ENCODE measurements at regions not wholly inside any gene's neighbourhood (a gene's known extent, or its start where the extent isn't known, plus 50 kb on each side); places are given as distances from the start of the nearest gene placed in this dataset.

DNA sequence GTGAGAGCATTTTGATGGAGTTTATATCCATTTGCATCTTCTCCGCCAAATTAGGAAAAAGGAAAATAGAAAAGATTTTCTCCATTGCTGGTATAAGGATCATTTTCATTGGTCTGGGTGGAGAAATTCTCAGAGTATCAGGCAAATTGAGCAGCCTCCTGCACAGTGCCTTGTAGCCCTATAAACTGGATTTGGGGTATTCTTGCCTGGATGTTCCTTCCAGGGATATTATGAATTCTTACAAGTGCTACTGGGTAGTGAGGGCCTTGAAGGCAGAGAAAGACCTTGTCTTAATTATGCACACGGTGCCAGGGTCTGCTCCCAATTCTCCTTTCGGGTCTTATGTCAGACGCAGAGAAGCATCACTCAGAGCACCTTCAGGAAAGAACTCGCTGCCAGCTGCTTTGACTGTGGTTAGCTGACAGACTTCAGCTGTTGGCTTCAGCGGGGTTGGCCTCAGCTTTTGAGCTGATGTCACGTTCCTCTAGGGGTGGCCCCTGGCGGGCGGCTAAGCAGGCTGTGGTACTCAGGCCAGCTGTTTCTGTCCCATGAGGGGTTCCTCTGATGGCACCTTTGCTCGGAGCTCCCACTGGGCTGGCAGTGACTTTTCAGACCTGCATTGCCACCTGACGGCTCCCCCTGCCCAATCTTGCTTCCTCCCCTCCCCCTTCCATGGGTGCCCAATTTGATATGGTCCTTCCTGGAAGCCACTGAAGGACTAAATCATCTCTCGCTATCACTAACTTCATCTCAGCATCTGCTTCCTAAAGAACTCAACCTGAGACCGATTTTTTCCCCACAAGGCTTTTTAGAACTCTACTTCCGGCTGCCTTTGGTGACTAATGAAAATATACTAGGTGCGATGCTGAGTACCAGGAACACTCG lies 519.5 kb downstream of the BCOR start:
- DNase-seq = no peak

DNA sequence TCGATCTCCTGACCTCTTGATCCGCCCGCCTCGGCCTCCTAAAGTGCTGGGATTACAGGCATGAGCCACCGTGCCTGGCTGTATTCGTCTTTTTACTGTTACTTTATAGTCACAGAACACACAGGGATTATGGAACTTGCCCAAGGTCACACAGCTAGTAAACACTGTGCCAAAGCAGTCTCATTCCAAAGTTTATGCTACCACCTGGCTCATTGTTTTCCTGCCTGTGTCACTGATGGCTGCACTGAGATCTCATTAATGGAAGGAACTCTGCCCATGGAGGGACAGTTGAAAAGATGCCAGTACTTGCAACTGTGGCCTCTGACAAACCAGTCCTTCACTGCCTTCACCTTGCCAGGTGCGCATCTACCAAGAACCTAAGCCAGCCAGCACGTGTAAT lies 517.7 kb downstream of the BCOR start:
- DNase-seq = no peak

DNA sequence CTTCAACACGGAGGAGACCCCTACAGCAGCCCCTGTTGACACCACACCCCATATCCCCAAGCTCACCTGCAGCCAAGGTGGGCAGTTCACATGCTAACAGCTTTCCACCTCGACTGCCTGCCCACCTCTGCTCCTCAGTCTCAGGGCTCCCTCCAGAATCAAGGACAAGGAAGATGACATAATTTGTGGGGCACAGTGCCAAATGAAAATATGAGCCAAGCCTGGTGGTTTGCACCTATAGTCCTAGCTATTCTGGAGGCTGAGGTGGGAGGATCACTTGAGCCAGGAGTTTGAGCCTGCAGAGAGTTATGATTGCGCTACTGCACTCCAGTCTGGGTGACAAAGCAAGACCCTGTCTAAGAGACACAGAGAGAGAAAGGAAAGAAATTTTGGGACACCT lies 516.3 kb downstream of the BCOR start:
- DNase-seq = no peak

DNA sequence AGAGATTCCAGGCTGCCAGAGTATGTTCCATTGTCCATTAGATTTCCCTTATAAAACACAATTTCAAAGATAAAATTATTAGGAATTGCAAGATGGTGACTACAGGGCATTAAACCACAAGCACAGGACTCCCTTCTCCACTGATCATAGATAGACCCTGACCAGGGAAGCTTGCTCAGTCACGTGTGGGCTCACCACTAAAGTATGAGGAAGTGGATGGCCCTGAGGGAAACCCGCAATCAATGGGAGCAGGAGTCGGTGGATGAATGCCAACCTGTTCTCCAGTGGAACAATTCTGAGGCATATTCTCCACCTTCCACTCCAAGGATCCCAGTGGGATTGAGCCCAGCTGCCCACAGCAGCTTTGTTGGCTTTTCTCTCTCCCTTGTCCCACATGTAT lies 515.7 kb downstream of the BCOR start:
- DNase-seq = no peak

DNA sequence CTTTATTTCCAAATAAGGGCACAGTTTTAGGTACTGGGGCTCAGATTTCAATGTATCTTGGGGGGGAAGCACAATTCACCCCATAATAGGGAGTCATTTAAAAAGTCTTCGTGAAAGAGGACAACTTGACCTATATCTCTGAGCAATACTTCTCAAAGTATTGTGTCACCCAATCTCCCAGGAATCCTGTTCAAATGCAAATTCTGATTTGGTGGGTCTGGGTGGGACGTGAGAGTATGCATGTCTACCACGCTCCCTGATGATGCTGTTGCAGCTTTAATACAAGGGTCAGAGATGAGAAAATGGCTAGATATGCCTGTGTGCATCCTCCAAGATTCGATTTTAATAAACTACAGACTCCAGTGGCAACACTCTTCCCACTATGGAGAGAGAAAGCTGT lies 514.8 kb downstream of the BCOR start:
- DNase-seq = no peak

DNA sequence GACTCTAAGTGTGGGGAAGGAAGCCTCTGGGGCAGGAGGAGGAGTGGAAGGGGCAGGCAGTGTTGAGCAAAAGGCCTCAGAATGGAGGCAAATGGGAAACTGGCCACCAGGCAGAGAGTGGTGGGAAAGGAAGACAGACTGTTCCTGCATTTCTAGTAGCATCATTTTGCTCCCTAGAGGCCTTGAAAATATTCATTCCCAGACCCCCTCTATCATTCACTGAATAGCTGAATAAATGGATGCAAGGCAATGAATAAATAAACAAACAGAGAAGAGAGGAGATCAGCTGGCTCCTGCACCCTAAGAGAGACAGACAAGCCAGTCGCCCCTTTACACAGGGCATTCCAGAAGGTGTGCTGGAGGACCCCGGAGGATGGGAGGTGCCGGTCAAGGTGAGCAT lies 511.9 kb downstream of the BCOR start:
- DNase-seq = no peak

DNA sequence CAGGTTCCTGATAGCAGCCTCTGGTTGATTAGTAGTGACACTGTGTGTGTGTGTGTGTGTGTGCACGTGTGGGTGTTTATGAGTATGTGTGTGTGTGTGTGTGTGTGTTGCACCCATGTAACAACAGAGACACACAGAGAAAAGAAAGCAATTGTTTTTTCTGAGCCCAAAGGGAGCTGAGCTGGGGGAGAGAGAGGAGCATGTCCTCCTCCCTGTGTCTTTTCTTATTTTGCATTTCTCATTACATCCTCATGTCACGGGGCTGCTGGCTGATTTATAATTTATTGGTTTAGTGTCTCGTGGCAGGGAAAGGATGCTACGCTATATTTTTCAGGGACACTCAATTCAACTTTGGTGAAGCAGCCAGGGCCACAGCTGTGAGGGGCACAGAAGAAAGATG lies 511.4 kb downstream of the BCOR start:
- no peak for DNase-seq

DNA sequence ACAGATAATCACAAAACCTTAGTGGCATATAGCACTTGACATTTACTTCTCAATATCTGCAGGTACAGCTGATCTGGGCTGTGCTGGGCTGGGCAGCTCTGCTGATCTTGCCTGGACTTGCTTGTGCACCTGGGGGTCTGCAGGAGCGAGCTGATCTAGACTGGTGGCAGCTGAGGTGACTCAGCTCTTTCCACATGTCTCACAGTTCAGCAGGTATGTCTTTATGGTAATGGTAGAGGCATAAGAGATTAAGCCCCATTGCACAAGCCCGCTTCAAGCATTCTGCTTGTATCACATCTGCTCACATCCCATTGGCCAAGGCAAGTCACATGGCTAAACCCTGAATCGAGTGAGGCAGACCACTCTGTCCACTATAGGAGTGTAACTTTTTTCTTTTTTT lies 506.7 kb downstream of the BCOR start:
- DNase-seq = no peak

DNA sequence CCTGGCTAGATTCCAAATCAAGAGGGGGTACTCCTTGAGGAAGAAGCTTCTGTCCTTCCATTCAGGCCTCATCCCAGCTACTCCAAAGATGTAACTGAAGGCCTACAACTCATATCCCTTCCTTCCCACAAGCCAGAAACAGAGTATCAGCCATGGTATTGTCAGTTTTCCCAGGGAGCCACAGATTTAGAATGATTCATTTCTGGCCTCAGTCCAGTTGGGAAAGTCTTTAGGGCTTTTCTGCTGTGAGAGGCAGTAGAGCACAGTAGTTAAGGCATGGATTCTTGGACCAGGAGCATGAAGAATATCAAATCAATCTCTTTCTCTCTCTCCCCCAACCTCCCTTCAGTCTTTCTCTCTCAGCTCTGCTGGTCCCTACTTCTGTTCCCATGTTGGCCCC lies 505.0 kb downstream of the BCOR start:
- DNase-seq = no peak

DNA sequence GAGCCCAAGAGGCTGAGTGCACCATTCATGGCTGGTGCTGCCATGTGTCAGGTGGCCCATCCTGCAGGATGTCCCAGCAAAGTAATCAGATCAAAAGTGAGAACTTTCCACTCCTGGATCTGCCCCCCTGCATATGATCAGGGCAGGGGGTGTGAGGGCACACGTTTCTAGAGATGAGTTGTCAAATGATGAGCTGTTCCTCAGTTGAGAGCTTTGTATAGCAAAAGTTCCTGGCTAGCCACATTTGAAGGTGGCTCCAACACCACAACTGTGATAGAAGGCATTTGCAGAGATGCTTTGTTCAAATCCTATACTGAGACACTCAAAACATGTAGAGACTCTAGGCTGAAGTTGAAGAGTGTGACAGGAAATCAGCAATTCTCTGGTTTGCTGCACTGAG lies 501.8 kb downstream of the BCOR start:
- DNase-seq = no peak

DNA sequence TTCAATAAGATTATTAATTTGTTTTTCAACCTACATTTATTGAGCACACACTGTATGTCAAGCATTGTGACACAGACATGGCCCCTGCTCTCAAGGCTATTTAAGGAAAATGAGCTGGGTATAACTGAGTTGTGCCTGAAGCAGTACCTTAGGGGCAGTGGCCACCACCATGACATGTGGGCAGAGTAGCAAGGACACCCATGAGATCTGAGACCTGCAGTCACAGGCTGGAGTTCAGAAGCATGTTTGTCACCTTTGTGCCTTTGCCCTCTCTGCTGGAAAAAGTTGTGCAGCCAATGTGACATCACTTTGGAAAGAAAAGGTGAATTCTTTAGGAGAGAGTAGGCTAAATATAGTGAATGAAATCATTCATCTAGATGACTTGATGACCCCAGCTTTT lies 501.3 kb downstream of the BCOR start:
- no peak for DNase-seq

DNA sequence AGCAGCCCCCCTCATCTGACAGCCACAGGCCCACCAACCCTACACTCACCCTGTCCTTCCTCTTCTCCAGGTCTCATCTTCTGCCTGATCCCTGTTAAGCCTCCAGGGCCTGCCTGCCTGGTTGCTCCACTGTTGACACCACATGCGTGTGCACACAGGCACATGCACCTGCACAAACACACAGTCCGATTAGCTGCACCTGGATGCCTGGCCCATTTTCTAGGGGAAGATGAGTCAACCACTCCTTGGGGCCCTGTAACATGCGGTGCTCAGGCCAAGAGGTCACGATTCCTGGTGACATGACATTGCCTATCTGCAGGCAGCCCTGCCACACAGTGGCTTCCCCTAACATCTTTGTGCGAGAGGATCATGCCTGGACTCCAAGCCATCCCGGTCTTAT lies 498.4 kb downstream of the BCOR start:
- no peak for DNase-seq

DNA sequence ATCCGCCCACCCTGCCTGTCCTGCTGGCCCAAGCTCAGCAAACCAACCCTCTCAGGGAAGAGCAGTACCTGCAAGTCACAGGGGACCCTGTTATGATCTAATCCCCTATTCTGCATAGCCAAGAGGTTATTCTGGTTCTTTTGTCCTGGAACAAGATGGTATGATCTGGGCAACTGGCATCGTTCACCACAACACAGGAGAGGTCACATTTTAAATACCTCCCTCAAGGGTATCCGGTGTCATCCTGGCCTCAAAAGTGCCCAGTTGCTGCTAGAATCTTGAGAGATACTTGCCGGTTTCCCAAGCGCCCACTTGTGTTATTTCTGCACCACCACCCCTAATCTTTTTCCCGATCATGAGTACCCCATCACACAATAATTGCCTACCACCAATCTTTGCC lies 497.5 kb downstream of the BCOR start:
- DNase-seq = no peak

DNA sequence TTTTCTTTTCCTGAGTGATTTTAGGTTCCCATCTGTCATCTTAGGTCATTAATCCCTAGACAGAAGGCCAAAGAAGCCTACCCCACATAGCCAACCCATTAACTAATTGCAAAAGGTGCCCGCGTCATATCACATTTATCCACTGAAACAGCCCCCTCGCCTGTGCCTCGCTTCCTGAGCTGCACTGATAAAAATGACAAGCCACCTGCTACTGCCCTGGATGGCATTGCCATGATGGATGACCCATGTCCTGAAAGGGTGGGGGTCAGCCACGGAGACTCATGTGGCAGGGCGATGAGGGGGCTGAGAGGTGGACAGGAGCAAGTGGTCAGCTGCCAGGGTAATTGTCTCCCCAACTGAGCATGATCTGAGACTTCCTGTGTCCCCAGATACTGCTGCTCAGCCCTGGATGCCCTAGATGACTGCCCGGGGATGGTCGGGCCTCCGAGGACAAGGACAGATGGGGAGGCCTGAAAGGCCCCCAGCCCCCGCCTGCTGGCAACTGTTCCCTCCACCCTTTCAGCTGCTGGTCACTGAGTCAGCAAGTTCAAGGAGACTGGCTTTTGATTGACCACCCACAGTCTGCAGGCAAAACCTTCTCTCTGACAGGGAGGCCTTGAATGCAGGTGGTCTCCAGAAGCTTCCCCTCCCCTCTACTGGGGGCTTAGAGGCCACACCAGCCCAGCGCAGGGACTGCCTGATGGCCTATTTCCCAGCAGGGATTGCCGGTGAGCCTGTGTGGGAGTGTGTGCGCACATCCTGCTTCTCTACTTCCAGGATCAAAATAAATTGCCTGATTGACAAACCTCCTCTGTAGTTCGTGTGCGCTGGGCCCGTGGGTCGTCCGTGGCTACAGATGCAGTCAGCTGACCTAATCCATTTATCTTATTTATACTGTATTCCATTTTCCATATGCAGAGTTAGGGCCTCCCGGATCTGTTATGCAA lies 496.3 kb downstream of the BCOR start:
- DNase-seq = no peak

DNA sequence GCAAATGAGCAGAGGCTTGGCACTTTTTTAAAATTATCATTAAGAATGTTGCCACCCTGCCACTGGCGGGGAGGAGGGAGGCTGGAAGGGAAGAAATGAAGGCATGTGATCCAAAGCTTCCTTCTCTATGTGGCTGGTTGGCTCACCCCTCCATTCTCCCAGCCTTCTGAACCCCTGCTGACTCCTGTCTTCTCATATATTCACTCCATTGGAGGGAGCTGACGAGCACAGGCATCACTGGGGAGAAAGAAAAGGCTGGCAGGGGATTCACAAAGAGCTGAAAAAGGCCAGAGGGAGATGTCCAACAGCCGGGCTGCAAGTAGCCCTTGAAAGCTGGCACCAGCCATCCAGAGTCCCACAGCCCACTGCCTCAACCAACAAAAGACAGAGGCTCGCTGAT lies 495.6 kb downstream of the BCOR start:
- no peak for DNase-seq

DNA sequence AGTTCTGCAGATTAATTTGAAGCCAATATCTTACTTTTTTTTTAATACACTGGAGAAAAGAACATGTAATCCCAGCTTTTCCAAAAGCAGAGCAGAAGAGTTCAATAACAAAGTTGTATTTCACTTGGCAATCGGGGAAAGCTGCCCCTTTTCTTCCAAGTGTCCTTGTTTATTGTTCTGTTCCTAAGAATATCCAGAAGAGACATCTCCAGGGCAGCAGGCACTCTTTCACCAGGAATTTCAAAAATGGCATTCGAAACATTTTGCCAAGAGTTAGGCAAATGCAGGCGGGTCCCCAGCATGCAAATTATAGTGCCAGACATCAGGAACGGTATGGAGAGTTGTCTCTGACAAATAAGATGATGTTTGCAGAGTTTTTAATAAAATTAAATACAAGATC lies 494.5 kb downstream of the BCOR start:
- no peak for DNase-seq

DNA sequence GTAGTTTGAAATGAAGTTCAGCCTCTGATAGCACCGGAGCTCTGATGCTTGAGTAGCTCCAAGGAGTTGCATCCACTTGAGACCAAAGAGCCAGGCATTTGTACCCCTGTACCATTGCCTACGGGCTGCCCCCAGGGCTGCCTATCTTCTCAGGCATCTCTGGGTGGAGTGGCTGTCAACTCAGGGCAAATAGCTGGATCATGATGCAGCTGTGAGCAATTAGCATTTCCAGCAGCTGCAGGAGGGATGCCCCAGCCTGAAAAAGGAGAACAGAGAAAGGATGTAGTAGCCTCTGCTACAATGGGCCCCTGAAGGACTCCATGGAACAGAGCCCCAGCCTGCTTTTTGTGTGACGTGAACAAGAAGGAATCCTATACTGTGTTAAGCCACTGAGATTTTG lies 492.6 kb downstream of the BCOR start:
- no peak for DNase-seq

DNA sequence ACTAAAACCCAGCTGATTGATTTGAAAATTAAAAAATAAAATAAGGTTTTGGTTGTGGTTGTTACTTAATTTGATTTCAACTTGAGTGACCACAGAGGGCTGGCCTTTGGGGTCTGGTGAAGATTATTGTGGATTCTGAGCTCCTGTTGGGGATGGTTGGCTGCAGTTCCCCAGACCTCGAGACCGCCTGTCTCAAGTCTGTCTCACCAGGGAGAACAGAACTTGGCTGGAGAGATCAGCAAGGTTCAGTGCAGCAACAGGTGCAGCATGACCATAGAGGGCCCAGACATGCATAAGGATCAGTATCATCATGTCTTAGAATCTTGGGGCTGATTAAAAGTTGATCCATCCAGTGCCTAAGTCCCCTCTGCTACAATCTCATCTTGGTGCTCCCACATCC lies 491.9 kb downstream of the BCOR start:
- DNase-seq = no peak

DNA sequence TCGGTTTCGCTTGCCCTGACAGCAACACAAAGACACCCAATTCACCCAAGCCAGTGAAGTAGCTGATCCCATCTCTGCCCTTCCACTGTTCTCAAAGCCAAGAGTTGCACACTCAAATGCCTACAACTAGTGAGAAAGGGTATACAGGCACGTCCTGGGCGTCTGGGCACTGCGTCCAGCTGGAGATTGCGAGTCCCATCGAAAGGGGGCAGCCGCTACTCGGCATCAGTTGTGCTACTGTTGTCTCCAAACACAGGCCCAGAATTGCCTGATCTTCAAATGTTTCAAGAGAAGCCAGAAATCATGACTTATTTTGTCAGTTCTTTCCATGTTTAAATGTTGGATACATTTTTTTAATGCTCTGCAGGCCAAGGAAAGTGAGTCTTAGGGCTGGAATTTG lies 487.8 kb downstream of the BCOR start:
- no peak for DNase-seq

DNA sequence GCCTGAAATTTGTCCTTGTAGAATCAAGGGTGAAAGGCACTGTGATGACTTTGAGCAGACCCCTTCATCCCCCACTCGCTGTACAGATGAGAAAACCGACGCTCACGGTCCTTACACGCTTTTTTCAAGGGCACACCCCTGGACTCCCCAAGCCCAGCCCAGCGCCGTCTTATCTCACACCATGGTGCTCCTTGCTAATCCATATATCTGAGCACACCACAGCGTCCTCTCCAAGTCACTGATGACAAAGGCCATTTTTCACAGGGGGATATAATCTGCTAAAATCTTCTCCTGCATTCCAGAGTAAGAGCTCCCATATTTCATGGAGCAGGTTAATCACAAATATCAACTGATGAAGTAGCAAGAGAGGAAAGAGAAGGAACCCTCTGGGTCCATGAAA lies 486.3 kb downstream of the BCOR start:
- DNase-seq = no peak

DNA sequence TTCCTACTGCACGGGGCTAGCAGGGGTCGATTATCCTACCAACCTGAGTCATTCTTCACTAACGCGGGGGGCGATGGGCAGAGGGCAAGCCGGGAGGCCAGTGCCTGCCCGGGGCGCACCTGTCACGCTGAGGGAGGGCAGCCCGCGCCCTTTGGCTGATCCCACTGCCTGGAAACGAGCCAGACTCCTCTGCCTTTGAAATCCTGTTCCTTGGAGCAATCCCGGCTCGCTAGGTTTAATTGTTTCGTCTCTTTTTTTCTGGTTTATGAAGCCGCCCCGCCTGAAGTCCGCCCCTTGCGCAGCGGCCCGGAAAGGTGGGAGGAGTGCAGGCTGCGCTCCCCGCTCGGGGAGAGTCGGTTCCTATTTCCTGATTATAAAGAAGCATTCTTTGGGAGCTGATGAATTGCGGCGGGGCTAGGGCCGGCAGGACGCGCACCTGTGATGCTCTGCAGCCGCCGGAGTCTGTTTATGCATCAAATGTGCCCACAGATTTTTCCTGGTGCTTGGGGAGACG lies 484.2 kb downstream of the BCOR start:
- no peak for DNase-seq

DNA sequence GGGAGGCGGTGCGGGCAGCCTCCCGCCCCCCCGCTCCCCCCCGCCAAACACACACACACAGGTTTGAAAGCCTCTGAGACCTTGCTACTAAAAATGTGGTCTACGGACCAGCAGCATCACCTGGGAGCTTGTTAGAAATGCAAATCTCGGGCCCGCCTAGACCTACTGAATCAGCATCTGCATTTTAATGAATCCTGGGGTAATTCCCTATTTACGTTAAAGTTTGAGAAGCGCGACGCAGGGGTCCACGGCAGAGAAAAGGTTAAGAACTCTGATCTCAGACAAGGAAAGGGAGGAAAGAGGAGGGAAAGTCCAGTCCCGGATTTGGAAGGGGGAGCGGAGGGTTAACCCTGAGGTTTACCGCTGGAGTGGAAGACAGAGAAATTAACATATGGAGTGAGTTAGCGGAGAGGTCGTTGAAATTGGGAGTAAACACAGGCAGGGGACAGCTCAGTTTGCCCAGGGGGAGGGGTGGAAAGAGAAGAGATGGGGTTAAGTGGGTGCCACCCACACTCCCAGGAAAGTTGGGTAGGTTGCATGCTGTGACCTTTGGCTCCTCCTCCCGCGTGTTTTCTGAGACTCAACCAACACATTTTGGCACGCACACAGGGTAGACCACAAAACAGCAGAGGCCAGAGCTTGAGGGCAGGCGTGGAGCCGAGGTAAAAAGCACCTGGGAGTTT lies 483.6 kb downstream of the BCOR start:
- DNase-seq = no peak

DNA sequence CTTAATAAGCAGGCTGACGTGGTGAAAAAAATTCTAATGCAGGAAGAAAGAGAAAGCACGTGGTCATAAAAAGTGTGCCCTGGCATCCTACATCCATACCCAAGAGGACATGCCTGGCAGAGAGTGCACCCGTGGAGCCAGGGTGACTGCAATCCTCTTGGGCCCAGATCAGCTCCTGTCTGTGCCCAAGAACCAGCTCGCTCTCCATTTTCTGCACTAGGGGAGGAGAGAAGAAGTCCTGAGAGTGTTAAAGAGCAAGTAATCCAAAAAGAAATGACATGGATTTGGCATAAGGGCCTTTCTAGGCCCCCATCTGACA lies 483.1 kb downstream of the BCOR start:
- no peak for DNase-seq

All from GF-D8 (cell line).